K562 (cell line): ENCODE measurements at regions not wholly inside any gene's neighbourhood (a gene's known extent, or its start where the extent isn't known, plus 50 kb on each side); places are given as distances from the start of the nearest gene placed in this dataset.

Experiments used
- ATAC-seq: fragments of 200-7000 bp; cut with Tn5 transposase; 3 replicates; pipeline ENCODE4 v1.9.1; 2020; ENCODE audit warnings: moderate library complexity
- BruUV-seq: library from RNA; stranded (reverse); fragments of 400-500 nt; replicated peaks from 2 replicates; lab custom pipeline; 2021; lab: Mats Ljungman, UMichigan
- CTCF ChIA-PET: fragments of 300-600 bp; formaldehyde crosslinking; extraction: SDS; loops from one replicate; lab custom pipeline; 2021; ENCODE audit warnings: low intra/inter-chr PET ratio; lab: Yijun Ruan, JAX
- POLR2A ChIA-PET: fragments of 300-600, 350-650 bp; sonication (Branson Sonifier 250); formaldehyde crosslinking; extraction: SDS; loops from one replicate; lab custom pipeline; 2021; ENCODE audit warnings: antibody characterized with exemption, inconsistent platforms; lab: Yijun Ruan, JAX
- DNase-seq, 4 experiments: peaks; one replicate each; pipeline versions ENCODE4 v3.0.0 to v3.0.0-alpha.2; 2011 to 2018; ENCODE audit warnings: low spot score in 3 of 4, mixed read lengths in 3 of 4; ENCODE audit errors: extremely low read depth in 1 of 4
- FAIRE-seq: peaks from 2 replicates; lab custom pipeline; 2011; peaks lifted over from hg19 to GRCh38; lab: Jason Lieb, UNC
- H2AFZ ChIP-seq: 2 replicates; pipeline ENCODE4 v1.6.0; 2011; ENCODE audit warnings: low read depth, low read length, control low read depth, inconsistent platforms
- H3K27ac ChIP-seq: fragments of 200-600 bp; 3 replicates; pipeline ENCODE4 v1.8.0; 2011; ENCODE audit warnings: low read depth, mild to moderate bottlenecking, control low read depth, inconsistent platforms, low read length, moderate library complexity, mixed read lengths; ENCODE audit errors: extremely low read depth
- H3K27me3 ChIP-seq, 2 experiments: fragments of 300-600 bp in 1 of 2; 2 replicates in 1 of 2; 3 replicates in 1 of 2; pipeline versions ENCODE4 v1.6.0 to v1.8.0; 2011; ENCODE audit warnings: inconsistent platforms in 2 of 2, low read length in 2 of 2, mild to moderate bottlenecking in 1 of 2, mixed read lengths in 1 of 2, moderate library complexity in 1 of 2; ENCODE audit not compliant: control insufficient read depth in 2 of 2, insufficient read depth in 2 of 2
- H3K36me3 ChIP-seq: fragments of 300-600 bp; 3 replicates; pipeline ENCODE4 v1.8.0; 2011; ENCODE audit warnings: mild to moderate bottlenecking, low read length, inconsistent platforms; ENCODE audit not compliant: control insufficient read depth, insufficient read depth
- H3K4me1 ChIP-seq, 2 experiments: fragments of 200-600 bp in 1 of 2; replicated peaks in 1 of 2; 2 replicates in 1 of 2; 3 replicates in 1 of 2; pipeline versions ENCODE4 v1.5.1 to v1.8.0; 2011; ENCODE audit warnings: inconsistent platforms in 2 of 2, low read length in 2 of 2, mild to moderate bottlenecking in 1 of 2, mixed read lengths in 1 of 2, moderate library complexity in 1 of 2; ENCODE audit not compliant: control insufficient read depth in 2 of 2, insufficient read depth in 2 of 2
- H3K4me2 ChIP-seq: 2 replicates; pipeline ENCODE4 v1.6.1; 2011; ENCODE audit warnings: low read length, control low read depth, inconsistent platforms, mixed read lengths; ENCODE audit not compliant: insufficient read depth
- H3K4me3 ChIP-seq: fragments of 200-600 bp; sonication (generic), shearing (Covaris generic); 2 replicates; pipeline ENCODE4 v1.5.1; 2016; ENCODE audit warnings: control low read depth, inconsistent platforms
- H3K79me2 ChIP-seq: fragments of 200-600 bp; 3 replicates; pipeline ENCODE4 v1.8.0; 2011; ENCODE audit warnings: low read length, inconsistent platforms; ENCODE audit not compliant: control insufficient read depth, insufficient read depth
- H3K9ac ChIP-seq, 2 experiments: 2 replicates each; pipeline versions ENCODE4 v1.6.0 to v1.6.1; 2011; ENCODE audit warnings: low read depth in 2 of 2, low read length in 2 of 2, control low read depth in 1 of 2, inconsistent platforms in 1 of 2, mild to moderate bottlenecking in 1 of 2, mixed read lengths in 1 of 2; ENCODE audit not compliant: insufficient read depth in 1 of 2
- H3K9me1 ChIP-seq: one replicate; pipeline ENCODE4 v1.6.0; 2011; ENCODE audit warnings: inconsistent platforms, mild to moderate bottlenecking, low read length, moderate library complexity; ENCODE audit not compliant: control insufficient read depth, insufficient read depth
- H3K9me3 ChIP-seq: replicated peaks from 2 replicates; pipeline ENCODE4 v1.5.1; 2011; ENCODE audit warnings: low read depth, low read length, inconsistent platforms; ENCODE audit not compliant: control insufficient read depth, insufficient read depth
- H4K20me1 ChIP-seq: replicated peaks from 2 replicates; pipeline ENCODE4 v1.6.1; 2011; ENCODE audit warnings: low read length, inconsistent platforms, mixed read lengths; ENCODE audit not compliant: control insufficient read depth, insufficient read depth
- CBX5 ChIP-seq: IDR thresholded peaks from 2 replicates; pipeline ENCODE4 v1.6.1; 2014; ENCODE audit warnings: low read depth, borderline replicate concordance
- FOXM1 ChIP-seq, 2 experiments: fragments of 450-650 bp in 1 of 2; sonication (generic) in 1 of 2; formaldehyde crosslinking in 1 of 2; IDR thresholded peaks; 2 replicates each; pipeline versions ENCODE4 v1.6.1 to v1.9.0; 2017 to 2022; ENCODE audit warnings: low read depth in 2 of 2, mild to moderate bottlenecking in 2 of 2, missing genetic modification reagents in 1 of 2, moderate library complexity in 1 of 2
- SIRT6 ChIP-seq: IDR thresholded peaks from one replicate; pipeline ENCODE4 v1.6.1; 2012; ENCODE audit warnings: low read depth, mild to moderate bottlenecking, control low read depth, inconsistent platforms, low read length, moderate library complexity
- TCF7L2 ChIP-seq: fragments of 150-350 bp; IDR thresholded peaks from 2 replicates; pipeline ENCODE4 v1.6.1; 2016; ENCODE audit warnings: low read depth, mild to moderate bottlenecking, low read length, moderate library complexity
- U2AF1 ChIP-seq: fragments of 200-400 bp; formaldehyde crosslinking; optimal IDR thresholded peaks from 2 replicates; pipeline ENCODE3; 2017; ENCODE audit warnings: mild to moderate bottlenecking, low read depth, low read length, moderate library complexity
- WHSC1 ChIP-seq: IDR thresholded peaks from one replicate; pipeline ENCODE4 v1.6.1; 2012; ENCODE audit warnings: low read length, control low read depth, inconsistent platforms
- XRCC4 ChIP-seq: IDR thresholded peaks from one replicate; pipeline ENCODE4 v1.6.1; 2011; ENCODE audit not compliant: insufficient read depth, insufficient read length; ENCODE audit errors: extremely low read depth
- ZKSCAN3 ChIP-seq: fragments of 250-450 bp; sonication (Bioruptor Pico); IDR thresholded peaks from 2 replicates; pipeline ENCODE4 v1.4.0; 2020
- ZNF431 ChIP-seq: sonication (generic); formaldehyde crosslinking; IDR thresholded peaks from 2 replicates; pipeline ENCODE4 v1.8.0; 2022; ENCODE audit warnings: mild to moderate bottlenecking, missing genetic modification reagents
- WGBS: fragments of 100-300 bp; shearing (Covaris generic); methylation state at CpG from one replicate; pipeline ENCODE4 v1.1.6; 2016; ENCODE audit warnings: low coverage, mixed read lengths; ENCODE audit not compliant: insufficient coverage; ENCODE audit errors: missing lambda C conversion rate; 5-methylcytosine and 5-hydroxymethylcytosine counted together
- in situ Hi-C: fragments of 300-500 bp; cut with MboI; formaldehyde crosslinking; loops from 4 replicates; pipeline ENCODE4 v1.15.0; 2018; ENCODE audit warnings: inconsistent platforms, mixed read lengths
- intact Hi-C: fragments of 100-400 bp; cut with micrococcal nuclease; formaldehyde crosslinking; loops from 2 replicates; pipeline ENCODE4 v1.14.2; 2022
- TF ChIP-seq, protein P1 (sequence below): IDR thresholded peaks from 2 replicates; pipeline ENCODE4 v1.6.1; 2011; ENCODE audit warnings: borderline replicate concordance, low read depth, mild to moderate bottlenecking, moderate library complexity, low read length; ENCODE audit not compliant: insufficient read depth, poor library complexity, severe bottlenecking
- TF ChIP-seq, protein P2 (sequence below): fragments of 250-450 bp; sonication (Bioruptor Pico); IDR thresholded peaks from 2 replicates; pipeline ENCODE4 v1.9.0; 2021; ENCODE audit warnings: mild to moderate bottlenecking

DNA sequence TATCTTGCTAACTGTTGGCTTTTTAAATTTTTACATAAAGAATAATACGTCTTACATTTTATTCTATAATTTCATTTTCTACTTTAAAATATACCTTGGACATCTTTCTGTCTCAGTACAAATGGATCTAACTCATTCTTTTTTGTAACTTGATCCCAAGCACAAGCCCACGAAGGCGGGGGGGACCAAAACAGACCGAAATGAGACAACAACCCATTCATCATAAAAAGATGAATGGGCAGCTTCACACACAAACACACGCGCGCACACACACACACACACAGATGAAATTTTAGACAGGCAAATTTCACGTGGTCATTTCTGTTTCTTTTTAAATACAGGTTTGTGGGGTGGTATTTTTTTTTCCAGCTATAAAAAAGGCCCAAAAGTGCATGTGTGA lies 271.3 kb upstream of the TOPAZ1 start:
- ChIA-PET POLR2A (interaction anchor here (0.9 to 1.2 kb wide), 2 partner anchors 15 to 105 kb away, joined by 3 read pairs; no protein-coding TSS in a partner anchor), CTCF (no interaction called here)
- H3K4me2 ChIP-seq, result no peak overlapping the region
- BruUV-seq, result no TSS peak
- no peak overlapping the region for H3K9ac ChIP-seq
- intact Hi-C loops (no loop called here), in situ Hi-C loops (no loop called here)
- H3K36me3 ChIP-seq, result no peaks in the 10 kb centered on the region
- no peak for TF ChIP-seq ZKSCAN3 (CRISPR knock-in tag)
- TF ChIP-seq, protein P1, sequence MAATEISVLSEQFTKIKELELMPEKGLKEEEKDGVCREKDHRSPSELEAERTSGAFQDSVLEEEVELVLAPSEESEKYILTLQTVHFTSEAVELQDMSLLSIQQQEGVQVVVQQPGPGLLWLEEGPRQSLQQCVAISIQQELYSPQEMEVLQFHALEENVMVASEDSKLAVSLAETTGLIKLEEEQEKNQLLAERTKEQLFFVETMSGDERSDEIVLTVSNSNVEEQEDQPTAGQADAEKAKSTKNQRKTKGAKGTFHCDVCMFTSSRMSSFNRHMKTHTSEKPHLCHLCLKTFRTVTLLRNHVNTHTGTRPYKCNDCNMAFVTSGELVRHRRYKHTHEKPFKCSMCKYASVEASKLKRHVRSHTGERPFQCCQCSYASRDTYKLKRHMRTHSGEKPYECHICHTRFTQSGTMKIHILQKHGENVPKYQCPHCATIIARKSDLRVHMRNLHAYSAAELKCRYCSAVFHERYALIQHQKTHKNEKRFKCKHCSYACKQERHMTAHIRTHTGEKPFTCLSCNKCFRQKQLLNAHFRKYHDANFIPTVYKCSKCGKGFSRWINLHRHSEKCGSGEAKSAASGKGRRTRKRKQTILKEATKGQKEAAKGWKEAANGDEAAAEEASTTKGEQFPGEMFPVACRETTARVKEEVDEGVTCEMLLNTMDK, result no peak
- TF ChIP-seq, protein P2, sequence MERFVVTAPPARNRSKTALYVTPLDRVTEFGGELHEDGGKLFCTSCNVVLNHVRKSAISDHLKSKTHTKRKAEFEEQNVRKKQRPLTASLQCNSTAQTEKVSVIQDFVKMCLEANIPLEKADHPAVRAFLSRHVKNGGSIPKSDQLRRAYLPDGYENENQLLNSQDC, result no peak
- TF ChIP-seq TCF7L2, result no peak
- no peak for TF ChIP-seq U2AF1
- no peak for TF ChIP-seq SIRT6
- no peak for TF ChIP-seq ZNF431 (CRISPR knock-in tag)
- TF ChIP-seq WHSC1, result no peak
- TF ChIP-seq FOXM1 (IDR thresholded peaks at IDR 0.05; ENCODE audit: low read depth), result no peak
- TF ChIP-seq FOXM1 (CRISPR knock-in tag; IDR thresholded peaks at IDR 0.05; ENCODE audit: low read depth), result no peak
- no peak for TF ChIP-seq XRCC4
- no peak for TF ChIP-seq CBX5
- DNase-seq, result no peak
- H3K79me2 ChIP-seq, result no peaks in the 10 kb centered on the region
- H3K4me3 ChIP-seq, result no peak overlapping the region
- no peak for FAIRE-seq
- H3K27ac ChIP-seq, result no peak overlapping the region
- no peaks in the 10 kb centered on the region for H4K20me1 ChIP-seq
- no peaks in the 10 kb centered on the region for H3K9me1 ChIP-seq
- H3K4me1 ChIP-seq, result no peaks in the 10 kb centered on the region
- ATAC-seq, result no peak
- no peak overlapping the region for H2AFZ ChIP-seq
- H3K27me3 ChIP-seq, result peaks cover 18 to 26% of the 10 kb centered on the region in 2 experiments; a peak in 4 of 5 replicates
- WGBS, result 17% methylated on average over 8 of the region's 8 CpGs
- no peaks in the 10 kb centered on the region for H3K9me3 ChIP-seq
